H1 (cell line): ENCODE measurements at regions not wholly inside any gene's neighbourhood (a gene's known extent, or its start where the extent isn't known, plus 50 kb on each side); places are given as distances from the start of the nearest gene placed in this dataset.

Experiments used
- CTCF ChIA-PET: fragments of 300-600 bp; sonication (Branson Sonifier 250); formaldehyde crosslinking; loops from one replicate; lab custom pipeline; 2021; ENCODE audit not compliant: partially characterized antibody; lab: Charles Lee
- POLR2A ChIA-PET: fragments of 300-600 bp; sonication (Branson Sonifier 250); formaldehyde crosslinking; loops from one replicate; lab custom pipeline; 2021; ENCODE audit warnings: inconsistent platforms; ENCODE audit not compliant: partially characterized antibody; lab: Charles Lee
- DNase-seq, 2 experiments: peaks; one replicate each; pipeline versions ENCODE4 v3.0.0 to v3.0.0-alpha.2; 2010 to 2022; ENCODE audit warnings: low spot score in 2 of 2, low read depth in 1 of 2, mixed read lengths in 1 of 2
- FAIRE-seq: peaks from 2 replicates; lab custom pipeline; 2011; peaks lifted over from hg19 to GRCh38; lab: Jason Lieb, UNC
- H2AFZ ChIP-seq: 2 replicates; pipeline ENCODE4 v1.8.1; 2012; ENCODE audit warnings: low read length, inconsistent platforms
- H2AK5ac ChIP-seq: 2 replicates; pipeline ENCODE4 v1.6.1; 2013; ENCODE audit warnings: low read depth, low read length
- H2BK120ac ChIP-seq: replicated peaks from 2 replicates; pipeline ENCODE3; 2013; ENCODE audit warnings: low read depth, low read length, inconsistent platforms
- H2BK12ac ChIP-seq: 2 replicates; pipeline ENCODE4 v1.6.1; 2013; ENCODE audit warnings: low read depth, low read length
- H2BK15ac ChIP-seq: 2 replicates; pipeline ENCODE4 v1.6.1; 2013; ENCODE audit warnings: low read length
- H2BK20ac ChIP-seq: 2 replicates; pipeline ENCODE4 v1.6.1; 2013; ENCODE audit warnings: low read length
- H2BK5ac ChIP-seq: 2 replicates; pipeline ENCODE4 v1.6.1; 2013; ENCODE audit warnings: low read depth, low read length
- H3K14ac ChIP-seq: 2 replicates; pipeline ENCODE4 v1.6.1; 2013; ENCODE audit warnings: inconsistent platforms; ENCODE audit not compliant: insufficient read length
- H3K18ac ChIP-seq: 2 replicates; pipeline ENCODE4 v1.6.1; 2013; ENCODE audit warnings: low read length; ENCODE audit errors: extremely low read depth
- H3K23ac ChIP-seq: 2 replicates; pipeline ENCODE4 v1.6.1; 2013; ENCODE audit warnings: inconsistent platforms; ENCODE audit not compliant: insufficient read length
- H3K23me2 ChIP-seq: 2 replicates; pipeline ENCODE4 v1.6.1; 2013; ENCODE audit warnings: low read depth, low read length
- H3K27ac ChIP-seq: 2 replicates; pipeline ENCODE4 v1.6.1; 2011; ENCODE audit warnings: low read depth, low read length, inconsistent platforms
- H3K27me3 ChIP-seq, 4 experiments: replicated peaks in 1 of 4; 1 replicate in 1 of 4; 2 replicates in 3 of 4; pipeline versions ENCODE4 v1.6.1 to v1.8.1; 2011 to 2013; ENCODE audit warnings: low read length in 3 of 4, mild to moderate bottlenecking in 3 of 4, inconsistent platforms in 2 of 4, mixed read lengths in 2 of 4, moderate library complexity in 1 of 4; ENCODE audit not compliant: control insufficient read depth in 3 of 4, insufficient read depth in 3 of 4; ENCODE audit errors: extremely low read depth in 1 of 4
- H3K36me3 ChIP-seq, 4 experiments: 2 replicates each; pipeline versions ENCODE4 v1.6.1 to v1.8.1; 2011 to 2013; ENCODE audit warnings: mild to moderate bottlenecking in 4 of 4, low read length in 3 of 4, moderate library complexity in 2 of 4, control low read depth in 1 of 4, inconsistent platforms in 1 of 4; ENCODE audit not compliant: insufficient read depth in 4 of 4, control insufficient read depth in 2 of 4
- H3K4ac ChIP-seq: replicated peaks from 2 replicates; pipeline ENCODE3; 2013; ENCODE audit warnings: low read length, low read depth, mixed read lengths, inconsistent platforms; ENCODE audit not compliant: insufficient read length
- H3K4me1 ChIP-seq, 4 experiments: replicated peaks in 1 of 4; 1 replicate in 1 of 4; 2 replicates in 3 of 4; pipeline versions ENCODE4 v1.6.1 to v1.8.1; 2011 to 2013; ENCODE audit warnings: low read length in 3 of 4, inconsistent platforms in 2 of 4, mixed read lengths in 1 of 4; ENCODE audit not compliant: insufficient read depth in 4 of 4, control insufficient read depth in 3 of 4
- H3K4me2 ChIP-seq, 2 experiments: 2 replicates each; pipeline versions ENCODE4 v1.6.1 to v1.8.1; 2011 to 2013; ENCODE audit warnings: low read depth in 2 of 2, low read length in 2 of 2, control low read depth in 1 of 2, inconsistent platforms in 1 of 2, mild to moderate bottlenecking in 1 of 2; ENCODE audit not compliant: insufficient read depth in 1 of 2
- H3K4me3 ChIP-seq, 4 experiments: fragments of 200-600, 300-600 bp in 1 of 4; sonication (generic), shearing (Covaris generic), sonication (Bioruptor Twin) in 1 of 4; 2 replicates each; pipeline versions ENCODE4 v1.5.1 to v1.8.1; 2011 to 2016; ENCODE audit warnings: low read length in 4 of 4, low read depth in 3 of 4, control low read depth in 2 of 4, inconsistent platforms in 2 of 4, mild to moderate bottlenecking in 2 of 4, mixed read lengths in 1 of 4, moderate library complexity in 1 of 4; ENCODE audit not compliant: insufficient read depth in 2 of 4; ENCODE audit errors: extremely low read depth in 1 of 4
- H3K56ac ChIP-seq: replicated peaks from 2 replicates; pipeline ENCODE3; 2013; ENCODE audit warnings: low read depth, mild to moderate bottlenecking, mixed read lengths, low read length, inconsistent platforms; ENCODE audit not compliant: insufficient read length
- H3K79me1 ChIP-seq: 2 replicates; pipeline ENCODE4 v1.6.1; 2013; ENCODE audit warnings: low read depth, low read length, control low read depth
- H3K79me2 ChIP-seq, 2 experiments: 2 replicates each; pipeline versions ENCODE4 v1.6.1 to v1.8.1; 2012 to 2013; ENCODE audit warnings: low read length in 2 of 2, mild to moderate bottlenecking in 2 of 2, inconsistent platforms in 1 of 2; ENCODE audit not compliant: insufficient read depth in 2 of 2, control insufficient read depth in 1 of 2
- H3K9ac ChIP-seq, 4 experiments: replicated peaks in 1 of 4; 1 replicate in 1 of 4; 2 replicates in 3 of 4; pipeline versions ENCODE4 v1.6.1 to v1.8.1; 2011 to 2013; ENCODE audit warnings: low read depth in 3 of 4, low read length in 3 of 4, control low read depth in 2 of 4, mild to moderate bottlenecking in 2 of 4, moderate library complexity in 2 of 4, inconsistent platforms in 1 of 4; ENCODE audit errors: extremely low read depth in 1 of 4
- H3K9me3 ChIP-seq, 2 experiments: 2 replicates each; pipeline versions ENCODE4 v1.6.1 to v1.8.1; 2012 to 2013; ENCODE audit warnings: mild to moderate bottlenecking in 2 of 2, moderate library complexity in 2 of 2, control low read depth in 1 of 2, inconsistent platforms in 1 of 2, low read depth in 1 of 2, low read length in 1 of 2, mixed read lengths in 1 of 2; ENCODE audit not compliant: insufficient read depth in 2 of 2
- H4K20me1 ChIP-seq, 2 experiments: replicated peaks in 1 of 2; 2 replicates each; pipeline versions ENCODE3 to v1.8.1; 2011 to 2013; ENCODE audit warnings: inconsistent platforms in 2 of 2, low read length in 2 of 2, mild to moderate bottlenecking in 1 of 2; ENCODE audit not compliant: insufficient read depth in 2 of 2, control insufficient read depth in 1 of 2
- H4K5ac ChIP-seq: 2 replicates; pipeline ENCODE4 v1.6.1; 2013; ENCODE audit warnings: low read length, low read depth, mixed read lengths, inconsistent platforms; ENCODE audit not compliant: insufficient read length
- H4K8ac ChIP-seq: 2 replicates; pipeline ENCODE4 v1.8.0; 2013; ENCODE audit warnings: mild to moderate bottlenecking, moderate library complexity, low read length, inconsistent platforms; ENCODE audit not compliant: insufficient read depth; ENCODE audit errors: extremely low read depth
- H4K91ac ChIP-seq: replicated peaks from 2 replicates; pipeline ENCODE3; 2013; ENCODE audit warnings: low read length, mixed read lengths, inconsistent platforms; ENCODE audit not compliant: insufficient read length
- CREB1 ChIP-seq: IDR thresholded peaks from 2 replicates; pipeline ENCODE4 v1.6.1; 2012; ENCODE audit warnings: inconsistent platforms
- POU5F1 ChIP-seq: IDR thresholded peaks from 2 replicates; pipeline ENCODE4 v1.6.1; 2011; ENCODE audit warnings: low read depth, mild to moderate bottlenecking, low read length, moderate library complexity
- SRF ChIP-seq: IDR thresholded peaks from 2 replicates; pipeline ENCODE4 v1.6.1; 2011; ENCODE audit warnings: mild to moderate bottlenecking, low read depth, low read length, moderate library complexity
- WGBS, 2 experiments: shearing (Covaris generic) in 1 of 2; methylation state at CpG; one replicate each; pipeline versions ENCODE4 v1.1.6 to v1.1.7; 2013 to 2015; ENCODE audit warnings: low lambda C conversion rate in 2 of 2, mixed read lengths in 2 of 2, inconsistent platforms in 1 of 2, low coverage in 1 of 2, missing lambda C conversion rate in 1 of 2; ENCODE audit not compliant: insufficient replicate concordance in 2 of 2, insufficient coverage in 1 of 2, insufficient read length in 1 of 2; ENCODE audit errors: extremely low coverage in 1 of 2, missing lambda C conversion rate in 1 of 2; 5-methylcytosine and 5-hydroxymethylcytosine counted together

- CTCF ChIA-PET, result no interaction called here
- no peak overlapping the region for H2AK5ac ChIP-seq
- TF ChIP-seq CREB1 (no peak), SRF (no peak), POU5F1 (no peak)
- TF ChIP-seq, all 59 proteins: peak for 0
- Histone ChIP-seq H4K8ac (no peak overlapping the region), H4K5ac (no peak overlapping the region), H3K4me2 (no peak overlapping the region), H4K20me1 (no peaks in the 10 kb centered on the region), H3K56ac (no peak overlapping the region), H2BK12ac (no peak overlapping the region), H3K9ac (no peak overlapping the region), H3K36me3 (no peaks in the 10 kb centered on the region; a peak in 1 of 8 replicates), H3K23ac (no peak overlapping the region), H2AFZ (no peak overlapping the region), H3K79me1 (no peaks in the 10 kb centered on the region), H2BK15ac (no peak overlapping the region), H3K14ac (no peak overlapping the region), H3K18ac (no peak overlapping the region), H4K91ac (no peak overlapping the region), H3K4me1 (peaks cover 9 to 16% (median 15%) of the 10 kb centered on the region in 4 experiments; a peak in 6 of 7 replicates), H3K9me3 (no peaks in the 10 kb centered on the region), H3K23me2 (no peaks in the 10 kb centered on the region), H3K79me2 (no peaks in the 10 kb centered on the region), H2BK5ac (no peak overlapping the region), H2BK20ac (no peak overlapping the region), H3K4me3 (no peak overlapping the region), H3K27ac (no peak overlapping the region), H3K4ac (no peak overlapping the region), H3K27me3 (no peaks in the 10 kb centered on the region), H2BK120ac (no peak overlapping the region)
- DNase-seq (no peak), FAIRE-seq (no peak)
- POLR2A ChIA-PET, result no interaction called here
- 84% methylated on average over 5 of the region's 7 CpGs; no CpG with 5 or more reads in 1 of the 2 experiments for WGBS, 2 experiments
Measured at GRCh38 chrX:40476958-40477357, 103.8 kb upstream of the ATP6AP2 start.
